AG04450 (cell line): ENCODE measurements at regions not wholly inside any gene's neighbourhood (a gene's known extent, or its start where the extent isn't known, plus 50 kb on each side); places are given as distances from the start of the nearest gene placed in this dataset.

Experiments used
- CTCF ChIA-PET: fragments of 300-600, 350-600 bp; formaldehyde crosslinking; extraction: SDS; loops from one replicate; lab custom pipeline; 2022; ENCODE audit warnings: antibody characterized with exemption, inconsistent platforms; lab: Charles Lee
- POLR2A ChIA-PET: fragments of 350-600 bp; formaldehyde crosslinking; extraction: SDS; loops from one replicate; lab custom pipeline; 2021; ENCODE audit warnings: antibody characterized with exemption, inconsistent platforms; lab: Yijun Ruan, JAX
- DNase-seq: peaks from one replicate; pipeline ENCODE4 v3.0.0-alpha.2; 2011; ENCODE audit warnings: low read depth, low spot score
- H3K27ac ChIP-seq: one replicate; pipeline ENCODE4 v1.5.1; 2012; ENCODE audit warnings: low read depth, low read length, control low read depth
- H3K27me3 ChIP-seq: one replicate; pipeline ENCODE4 v1.6.0; 2012; ENCODE audit warnings: low read length; ENCODE audit not compliant: control insufficient read depth, insufficient read depth
- H3K4me3 ChIP-seq: 2 replicates; pipeline ENCODE4 v1.5.1; 2011; ENCODE audit warnings: mild to moderate bottlenecking, low read depth, low read length, control low read depth
- H3K9me3 ChIP-seq: 2 replicates; pipeline ENCODE4 v1.5.1; 2012; ENCODE audit warnings: low read length; ENCODE audit not compliant: control insufficient read depth, insufficient read depth
- CTCF ChIP-seq: IDR thresholded peaks from 2 replicates; pipeline ENCODE4 v1.5.1; 2011; ENCODE audit warnings: low read depth, low read length, control low read depth, inconsistent platforms

DNA sequence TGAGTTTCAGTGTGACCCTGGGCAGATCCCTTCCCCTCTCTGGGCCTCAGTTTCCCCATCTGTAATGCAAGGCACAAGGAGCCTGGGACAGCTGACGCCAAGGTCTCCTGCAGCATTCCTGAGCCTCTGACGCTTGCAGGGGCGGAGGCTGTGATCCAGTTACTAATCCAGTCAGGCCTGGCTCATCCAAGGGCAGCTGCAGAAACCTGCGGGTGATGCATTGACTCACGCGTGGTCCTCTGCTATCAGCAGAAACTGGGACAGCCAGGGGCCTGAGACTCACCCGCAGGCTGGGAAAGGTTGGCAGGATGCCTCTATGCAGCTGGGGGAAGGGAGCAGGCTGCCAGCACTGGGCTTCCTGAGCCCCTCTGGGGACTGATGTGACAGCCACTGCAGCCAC, 65.0 kb upstream of the SIRPA start:
- H3K27ac ChIP-seq: peak overlapping the region; percentile 77
- CTCF ChIA-PET: interaction anchor here (0.6 to 1.5 kb wide), 2 partner anchors 11 to 53 kb away, joined by 3 to 5 read pairs; no protein-coding TSS in a partner anchor
- no peak overlapping the region for H3K4me3 ChIP-seq
- no peak for TF ChIP-seq CTCF
- DNase-seq: peak; percentile 94
- POLR2A ChIA-PET: interaction anchor here (2.3 kb wide), 1 partner anchor 17 kb away, joined by 17 read pairs; no protein-coding TSS in a partner anchor
- no peaks in the 10 kb centered on the region for H3K9me3 ChIP-seq
- H3K27me3 ChIP-seq: no peaks in the 10 kb centered on the region

DNA sequence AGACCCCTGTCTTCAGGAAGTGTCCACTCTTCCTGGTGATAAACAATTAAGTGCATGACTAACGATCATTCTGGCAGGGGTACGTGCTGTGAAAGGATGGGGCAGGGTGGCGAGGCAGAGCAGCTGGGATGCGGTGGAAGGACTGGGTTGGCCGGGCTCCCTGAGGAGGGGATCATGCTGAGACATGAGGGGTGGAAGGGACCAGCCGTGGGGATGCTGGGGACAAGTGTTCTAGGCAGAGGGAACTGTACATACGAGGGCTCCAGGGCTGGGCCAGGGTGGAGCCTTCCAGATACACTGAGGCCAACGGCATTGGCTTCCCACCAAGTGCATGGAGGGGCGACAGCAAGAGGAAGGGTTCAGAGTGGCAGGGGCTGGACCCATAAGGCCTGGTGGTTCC, 65.7 kb upstream of the SIRPA start:
- H3K27ac ChIP-seq: peak overlapping the region; percentile 77
- ChIA-PET POLR2A (interaction anchor here (2.3 kb wide), 1 partner anchor 16 kb away, joined by 17 read pairs; no protein-coding TSS in a partner anchor), CTCF (interaction anchor here (1.0 kb wide), 1 partner anchor 26 kb away, joined by 3 read pairs; no protein-coding TSS in a partner anchor)

GRCh38 chr20:1828786-1829131, 66.4 kb upstream of the SIRPA start:
- POLR2A ChIA-PET: no interaction called here
- no peaks in the 10 kb centered on the region for H3K9me3 ChIP-seq
- TF ChIP-seq CTCF: no peak
- H3K27me3 ChIP-seq: no peaks in the 10 kb centered on the region
- no peak overlapping the region for H3K27ac ChIP-seq
- no peak for DNase-seq
- CTCF ChIA-PET: interaction anchor here (1.0 kb wide), 1 partner anchor 25 kb away, joined by 3 read pairs; no protein-coding TSS in a partner anchor
- no peak overlapping the region for H3K4me3 ChIP-seq

More for the DNA sequence above, 65.7 kb upstream of the SIRPA start:
- Histone ChIP-seq H3K9me3 (no peaks in the 10 kb centered on the region), H3K27me3 (no peaks in the 10 kb centered on the region), H3K4me3 (no peak overlapping the region)
- no peak for DNase-seq
- TF ChIP-seq CTCF: no peak

DNA sequence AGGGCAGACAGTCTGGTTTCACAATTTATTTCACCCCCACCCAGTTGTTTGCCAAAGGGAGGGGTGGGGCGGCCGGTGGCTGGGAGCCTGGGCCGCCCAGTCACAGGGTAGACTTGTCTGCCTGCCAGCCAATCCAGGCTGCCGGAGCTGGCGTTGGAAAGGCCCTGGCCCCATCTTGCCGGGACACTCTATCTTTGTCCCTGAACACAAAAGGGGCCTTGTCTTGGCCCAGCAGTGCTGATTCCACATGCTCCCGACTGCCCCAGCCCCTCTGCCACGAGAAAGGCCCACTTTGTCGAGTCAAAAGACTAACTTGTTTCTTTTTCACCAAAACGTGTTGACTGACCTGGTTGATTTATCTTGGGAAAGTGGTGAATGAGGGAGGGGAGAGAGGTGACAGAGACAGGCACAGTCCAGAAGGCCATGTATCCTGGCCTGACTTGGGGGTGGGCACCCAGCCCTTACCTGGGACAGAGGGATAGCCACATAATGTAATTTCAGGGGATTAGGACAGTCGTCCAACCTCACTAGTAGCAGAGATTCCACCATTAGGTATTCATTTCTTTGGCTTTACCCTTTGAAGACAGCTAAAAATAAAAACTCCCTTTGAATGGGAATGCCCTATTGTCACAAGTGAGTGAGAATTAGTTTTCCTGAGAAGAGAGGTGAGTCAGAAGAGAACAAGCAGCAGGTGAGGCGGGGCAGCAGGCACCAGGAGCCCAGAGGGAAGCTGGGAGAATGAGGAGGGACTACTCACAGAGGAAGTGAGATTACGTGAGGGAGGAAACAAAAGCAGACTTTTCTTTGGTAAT, 67.0 kb upstream of the SIRPA start:
- TF ChIP-seq CTCF: no peak
- no peak for DNase-seq

GRCh38 chr20:1827510-1827973, 67.7 kb upstream of the SIRPA start:
- Histone ChIP-seq H3K27me3 (no peaks in the 10 kb centered on the region), H3K4me3 (no peak overlapping the region), H3K27ac (no peak overlapping the region), H3K9me3 (peaks cover 7% of the 10 kb centered on the region; the same call in 1 of the 2 replicates)
- ChIA-PET CTCF (no interaction called here), POLR2A (no interaction called here)
- TF ChIP-seq CTCF: no peak
- DNase-seq: no peak

More for the DNA sequence above, 67.0 kb upstream of the SIRPA start:
- ChIA-PET CTCF (no interaction called here), POLR2A (no interaction called here)
- Histone ChIP-seq H3K4me3 (no peak overlapping the region), H3K27me3 (no peaks in the 10 kb centered on the region), H3K9me3 (peaks cover 5% of the 10 kb centered on the region; the same call in 1 of the 2 replicates), H3K27ac (no peak overlapping the region)
